HEK293T (cell line): ENCODE measurements at regions not wholly inside any gene's neighbourhood (a gene's known extent, or its start where the extent isn't known, plus 50 kb on each side); places are given as distances from the start of the nearest gene placed in this dataset.

Experiments used
- BHLHE40 ChIP-seq: fragments of 450-650 bp; IDR thresholded peaks from 2 replicates; pipeline ENCODE4 v1.6.1; 2016; ENCODE audit warnings: mild to moderate bottlenecking, moderate library complexity, borderline replicate concordance
- CTBP1 ChIP-seq: fragments of 450-650 bp; IDR thresholded peaks from 2 replicates; pipeline ENCODE4 v1.6.1; 2016; ENCODE audit warnings: borderline replicate concordance
- ELF4 ChIP-seq: fragments of 450-650 bp; IDR thresholded peaks from 2 replicates; pipeline ENCODE4 v1.6.1; 2017; ENCODE audit warnings: antibody characterized with exemption
- FOXA1 ChIP-seq: fragments of 450-650 bp; IDR thresholded peaks from 2 replicates; pipeline ENCODE4 v1.6.1; 2016; ENCODE audit warnings: mild to moderate bottlenecking
- FOXK2 ChIP-seq: fragments of 450-650 bp; IDR thresholded peaks from 2 replicates; pipeline ENCODE4 v1.6.1; 2016; ENCODE audit warnings: mild to moderate bottlenecking
- FOXM1 ChIP-seq: fragments of 450-650 bp; IDR thresholded peaks from 2 replicates; pipeline ENCODE4 v1.6.1; 2017; ENCODE audit warnings: mild to moderate bottlenecking, borderline replicate concordance
- HDGF ChIP-seq: fragments of 450-650 bp; IDR thresholded peaks from 2 replicates; pipeline ENCODE4 v1.6.1; 2017; ENCODE audit warnings: antibody characterized with exemption, borderline replicate concordance
- L3MBTL2 ChIP-seq: fragments of 450-650 bp; conservative IDR thresholded peaks from 2 replicates; pipeline ENCODE4 v1.6.1; 2016; ENCODE audit warnings: mild to moderate bottlenecking
- LEF1 ChIP-seq: fragments of 450-650 bp; IDR thresholded peaks from 2 replicates; pipeline ENCODE4 v1.6.1; 2017; ENCODE audit warnings: mild to moderate bottlenecking, borderline replicate concordance
- SP1 ChIP-seq: fragments of 450-650 bp; IDR thresholded peaks from 2 replicates; pipeline ENCODE4 v1.6.1; 2017
- SUZ12 ChIP-seq: fragments of 450-650 bp; IDR thresholded peaks from 2 replicates; pipeline ENCODE4 v1.6.1; 2016; ENCODE audit warnings: mild to moderate bottlenecking
- TARDBP ChIP-seq: fragments of 450-650 bp; IDR thresholded peaks from 2 replicates; pipeline ENCODE4 v1.6.1; 2016
- ZNF384 ChIP-seq: fragments of 450-650 bp; IDR thresholded peaks from 2 replicates; pipeline ENCODE4 v1.6.1; 2016
- TF ChIP-seq, protein P1 (sequence below): fragments of 450-650 bp; IDR thresholded peaks from 2 replicates; pipeline ENCODE4 v1.6.1; 2016

DNA sequence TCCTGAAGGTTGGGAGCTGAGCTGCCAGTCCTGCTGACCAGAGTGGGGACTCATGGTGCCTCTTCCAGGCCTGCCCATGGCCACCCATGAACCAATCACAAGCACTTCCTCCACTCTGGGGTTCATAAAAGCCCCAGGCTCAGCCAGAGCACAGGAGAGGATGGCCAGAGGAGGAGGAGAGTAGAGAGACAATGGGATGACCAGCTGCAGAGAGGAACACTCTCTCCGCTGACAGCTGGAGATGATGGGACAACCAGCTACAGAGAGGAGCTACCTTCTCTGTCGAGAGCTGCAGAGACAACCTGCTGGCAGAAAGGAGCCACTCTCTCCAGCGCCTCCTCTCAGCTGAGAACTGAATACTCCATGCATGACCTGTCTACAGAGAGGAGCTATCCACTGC is 886.1 kb downstream of the BCL11B start:
- no peak for TF ChIP-seq FOXA1
- no peak for TF ChIP-seq SP1
- no peak for TF ChIP-seq FOXK2
- no peak for TF ChIP-seq CTBP1
- no peak for TF ChIP-seq HDGF
- no peak for TF ChIP-seq BHLHE40
- TF ChIP-seq TARDBP, result no peak
- TF ChIP-seq, protein P1, sequence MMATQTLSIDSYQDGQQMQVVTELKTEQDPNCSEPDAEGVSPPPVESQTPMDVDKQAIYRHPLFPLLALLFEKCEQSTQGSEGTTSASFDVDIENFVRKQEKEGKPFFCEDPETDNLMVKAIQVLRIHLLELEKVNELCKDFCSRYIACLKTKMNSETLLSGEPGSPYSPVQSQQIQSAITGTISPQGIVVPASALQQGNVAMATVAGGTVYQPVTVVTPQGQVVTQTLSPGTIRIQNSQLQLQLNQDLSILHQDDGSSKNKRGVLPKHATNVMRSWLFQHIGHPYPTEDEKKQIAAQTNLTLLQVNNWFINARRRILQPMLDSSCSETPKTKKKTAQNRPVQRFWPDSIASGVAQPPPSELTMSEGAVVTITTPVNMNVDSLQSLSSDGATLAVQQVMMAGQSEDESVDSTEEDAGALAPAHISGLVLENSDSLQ, result no peak
- no peak for TF ChIP-seq SUZ12
- no peak for TF ChIP-seq ELF4
- no peak for TF ChIP-seq LEF1
- no peak for TF ChIP-seq ZNF384
- no peak for TF ChIP-seq L3MBTL2
- no peak for TF ChIP-seq FOXM1
